Neural cell (in vitro differentiated cells): ENCODE measurements at regions not wholly inside any gene's neighbourhood (a gene's known extent, or its start where the extent isn't known, plus 50 kb on each side); places are given as distances from the start of the nearest gene placed in this dataset.

Experiments
- CTCF ChIP-seq: fragments of 450-650 bp; IDR thresholded peaks from 2 replicates; pipeline ENCODE4 v1.5.1; 2014; ENCODE audit warnings: antibody characterized with exemption, mild to moderate bottlenecking, moderate library complexity; ENCODE audit not compliant: poor library complexity, severe bottlenecking
- EZH2 ChIP-seq: fragments of 200-600, 300-800 bp; shearing (Covaris generic), sonication (generic); IDR thresholded peaks from 2 replicates; pipeline ENCODE4 v1.6.1; 2014; ENCODE audit warnings: antibody characterized with exemption, low read length, borderline replicate concordance, mild to moderate bottlenecking; ENCODE audit not compliant: insufficient read depth, poor library complexity, severe bottlenecking
- MXI1 ChIP-seq: fragments of 450-650 bp; conservative IDR thresholded peaks from 2 replicates; pipeline ENCODE4 v1.6.1; 2014; ENCODE audit warnings: antibody characterized with exemption, mild to moderate bottlenecking; ENCODE audit not compliant: poor library complexity, severe bottlenecking
- POLR2AphosphoS5 ChIP-seq: IDR thresholded peaks from 2 replicates; pipeline ENCODE4 v1.6.1; 2012
- RAD21 ChIP-seq: fragments of 450-650 bp; conservative IDR thresholded peaks from 2 replicates; pipeline ENCODE4 v1.6.1; 2014; ENCODE audit warnings: antibody characterized with exemption, mild to moderate bottlenecking, moderate library complexity
- REST ChIP-seq: IDR thresholded peaks from 2 replicates; pipeline ENCODE4 v1.6.1; 2012; ENCODE audit warnings: borderline replicate concordance
- SMC3 ChIP-seq: fragments of 450-650 bp; conservative IDR thresholded peaks from 2 replicates; pipeline ENCODE4 v1.6.1; 2014; ENCODE audit warnings: antibody characterized with exemption, mild to moderate bottlenecking, moderate library complexity; ENCODE audit not compliant: poor library complexity
- TAF1 ChIP-seq: IDR thresholded peaks from 2 replicates; pipeline ENCODE4 v1.6.1; 2012; ENCODE audit warnings: low read depth

- TF ChIP-seq RAD21, result no peak
- no peak for TF ChIP-seq CTCF
- no peak for TF ChIP-seq EZH2
- TF ChIP-seq MXI1, result no peak
- no peak for TF ChIP-seq POLR2AphosphoS5
- TF ChIP-seq REST, result no peak
- TF ChIP-seq TAF1, result no peak
- TF ChIP-seq SMC3, result no peak
Observed at GRCh38 chr9:108133680-108134079, 644.1 kb upstream of the KLF4 start.
